ENCODE measurements at regions not wholly inside any gene's neighbourhood (a gene's known extent, or its start where the extent isn't known, plus 50 kb on each side); places are given as distances from the start of the nearest gene placed in this dataset.
"Not testable (repeated sequence)": the region's sequence is repeated elsewhere in the genome, so short reads cannot be mapped to it uniquely, and the experiment has no call there.

DNA sequence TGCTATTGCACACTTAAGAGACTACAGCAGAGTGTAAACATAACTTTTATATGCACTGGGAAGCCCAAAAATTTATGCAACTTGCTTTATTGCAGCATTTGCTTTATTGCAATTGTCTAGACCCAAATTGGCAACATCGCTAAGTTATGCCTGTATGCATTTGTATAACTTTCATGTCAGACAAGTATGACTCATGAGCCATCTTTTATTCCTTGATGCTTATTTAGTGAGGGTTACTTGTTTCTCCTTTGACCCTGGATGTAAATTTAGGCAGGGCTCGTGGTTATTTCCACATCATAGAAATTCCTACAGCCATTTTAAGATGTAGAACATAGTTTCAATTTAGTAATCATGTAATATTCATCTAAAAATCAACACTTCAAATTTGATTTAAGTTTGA is 130.3 kb upstream of the LY86 start:
- H3K9me1 ChIP-seq (replicated peaks; ENCODE audit: control insufficient read depth, extremely low read depth, insufficient read depth, low read length), result no peaks in the 10 kb centered on the region
- ChIA-PET CTCF (no interaction called here), POLR2A (no interaction called here)
- H3K9ac ChIP-seq (replicated peaks; ENCODE audit: extremely low read depth, insufficient read depth, low read length), result no peak overlapping the region
- no peak overlapping the region for H3K4me3 ChIP-seq (replicated peaks in 1 of 3; ENCODE audit: insufficient read depth in 1 of 3, low read depth in 1 of 3, low read length in 3 of 3)
- no peaks in the 10 kb centered on the region for H3K9me3 ChIP-seq (replicated peaks; ENCODE audit: control insufficient read depth, insufficient read depth, low read length)
- TF ChIP-seq, protein P1, sequence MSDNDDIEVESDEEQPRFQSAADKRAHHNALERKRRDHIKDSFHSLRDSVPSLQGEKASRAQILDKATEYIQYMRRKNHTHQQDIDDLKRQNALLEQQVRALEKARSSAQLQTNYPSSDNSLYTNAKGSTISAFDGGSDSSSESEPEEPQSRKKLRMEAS (IDR thresholded peaks at IDR 0.05; ENCODE audit: insufficient read depth, insufficient read length), result no peak
- TF ChIP-seq MYC (IDR thresholded peaks at IDR 0.05; ENCODE audit: low read depth, low read length), result no peak
- TF ChIP-seq, protein P2, sequence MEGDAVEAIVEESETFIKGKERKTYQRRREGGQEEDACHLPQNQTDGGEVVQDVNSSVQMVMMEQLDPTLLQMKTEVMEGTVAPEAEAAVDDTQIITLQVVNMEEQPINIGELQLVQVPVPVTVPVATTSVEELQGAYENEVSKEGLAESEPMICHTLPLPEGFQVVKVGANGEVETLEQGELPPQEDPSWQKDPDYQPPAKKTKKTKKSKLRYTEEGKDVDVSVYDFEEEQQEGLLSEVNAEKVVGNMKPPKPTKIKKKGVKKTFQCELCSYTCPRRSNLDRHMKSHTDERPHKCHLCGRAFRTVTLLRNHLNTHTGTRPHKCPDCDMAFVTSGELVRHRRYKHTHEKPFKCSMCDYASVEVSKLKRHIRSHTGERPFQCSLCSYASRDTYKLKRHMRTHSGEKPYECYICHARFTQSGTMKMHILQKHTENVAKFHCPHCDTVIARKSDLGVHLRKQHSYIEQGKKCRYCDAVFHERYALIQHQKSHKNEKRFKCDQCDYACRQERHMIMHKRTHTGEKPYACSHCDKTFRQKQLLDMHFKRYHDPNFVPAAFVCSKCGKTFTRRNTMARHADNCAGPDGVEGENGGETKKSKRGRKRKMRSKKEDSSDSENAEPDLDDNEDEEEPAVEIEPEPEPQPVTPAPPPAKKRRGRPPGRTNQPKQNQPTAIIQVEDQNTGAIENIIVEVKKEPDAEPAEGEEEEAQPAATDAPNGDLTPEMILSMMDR (IDR thresholded peaks at IDR 0.05; ENCODE audit: extremely low read depth in 1 of 2, insufficient read depth in 1 of 2, low read depth in 1 of 2, low read length in 2 of 2), result no peak
- TF ChIP-seq GATA2 (IDR thresholded peaks at IDR 0.05; ENCODE audit: insufficient read depth, insufficient read length, low read depth, low read length), result no peak
- TF ChIP-seq JUN (IDR thresholded peaks at IDR 0.05; ENCODE audit: borderline replicate concordance, insufficient read depth, insufficient read length, low read depth), result no peak
- TF ChIP-seq EZH2 (IDR thresholded peaks at IDR 0.05; ENCODE audit: borderline replicate concordance, low read depth, low read length, severe bottlenecking), result no peak
- TF ChIP-seq POLR2A (IDR thresholded peaks at IDR 0.05; ENCODE audit: low read depth, low read length), result no peak
- no peak for TF ChIP-seq FOS (IDR thresholded peaks at IDR 0.05; ENCODE audit: borderline replicate concordance, insufficient read depth, low read length)
- TF ChIP-seq POLR2AphosphoS5 (IDR thresholded peaks at IDR 0.05; ENCODE audit: insufficient read depth, low read depth, low read length), result no peak
- H3K36me3 ChIP-seq (ENCODE audit: control insufficient read depth in 2 of 2, extremely low read depth in 1 of 2, insufficient read depth in 2 of 2, low read length in 2 of 2), result no peaks in the 10 kb centered on the region
- BruUV-seq (replicated peaks), result no TSS peak
- no peak overlapping the region for H3K27ac ChIP-seq (ENCODE audit: insufficient read depth, low read depth, low read length)
- FAIRE-seq (no peak), DNase-seq (ENCODE audit: low read depth, low spot score) (no peak)
- no peaks in the 10 kb centered on the region for H3K4me1 ChIP-seq (ENCODE audit: control insufficient read depth, extremely low read depth, insufficient read depth, low read length)
- H3K79me2 ChIP-seq (ENCODE audit: control insufficient read depth, insufficient read depth, low read length), result no peaks in the 10 kb centered on the region
- H4K20me1 ChIP-seq (replicated peaks; ENCODE audit: control insufficient read depth, extremely low read depth, insufficient read depth, low read length), result no peaks in the 10 kb centered on the region
- intact Hi-C loops (cut with micrococcal nuclease) (no loop called here), dilution Hi-C loops (cut with MboI; ENCODE audit: extremely low pct_ligation_motif_present, low sequenced_read_pairs) (no loop called here)
- H3K27me3 ChIP-seq (ENCODE audit: control insufficient read depth in 2 of 2, insufficient read depth in 2 of 2, low read length in 2 of 2), result no peaks in the 10 kb centered on the region
- H2AFZ ChIP-seq (ENCODE audit: low read depth, low read length), result no peak overlapping the region
- H3K4me2 ChIP-seq (ENCODE audit: insufficient read depth, low read length), result no peak overlapping the region

DNA sequence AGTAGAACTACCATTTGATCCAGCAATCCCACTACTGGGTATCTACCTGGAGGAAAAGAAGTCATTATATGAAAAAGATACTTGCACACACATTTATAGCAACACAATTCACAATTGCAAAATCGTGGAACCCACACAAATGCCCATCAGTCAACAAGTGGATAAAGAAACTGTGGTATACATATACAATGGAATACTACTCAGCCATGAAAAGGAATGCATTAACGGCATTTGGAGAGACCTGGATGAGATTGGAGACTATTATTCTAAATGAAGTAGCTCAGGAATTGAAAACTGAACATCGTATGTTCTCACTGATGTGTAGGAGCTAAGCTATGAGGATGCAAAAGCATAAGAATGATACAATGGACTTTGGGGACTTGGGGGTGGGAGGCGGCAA is 128.6 kb upstream of the LY86 start:
- BruUV-seq (replicated peaks); DNase-seq (ENCODE audit: low read depth, low spot score); H3K4me2 ChIP-seq (ENCODE audit: insufficient read depth, low read length); H3K9me1 ChIP-seq (replicated peaks; ENCODE audit: control insufficient read depth, extremely low read depth, insufficient read depth, low read length); CTCF ChIA-PET; H3K4me1 ChIP-seq (ENCODE audit: control insufficient read depth, extremely low read depth, insufficient read depth, low read length); H4K20me1 ChIP-seq (replicated peaks; ENCODE audit: control insufficient read depth, extremely low read depth, insufficient read depth, low read length); H2AFZ ChIP-seq (ENCODE audit: low read depth, low read length); FAIRE-seq; H3K9me3 ChIP-seq (replicated peaks; ENCODE audit: control insufficient read depth, insufficient read depth, low read length); intact Hi-C loops (cut with micrococcal nuclease); H3K4me3 ChIP-seq (replicated peaks in 1 of 3; ENCODE audit: insufficient read depth in 1 of 3, low read depth in 1 of 3, low read length in 3 of 3); H3K36me3 ChIP-seq (ENCODE audit: control insufficient read depth in 2 of 2, extremely low read depth in 1 of 2, insufficient read depth in 2 of 2, low read length in 2 of 2); H3K9ac ChIP-seq (replicated peaks; ENCODE audit: extremely low read depth, insufficient read depth, low read length); H3K27me3 ChIP-seq (ENCODE audit: control insufficient read depth in 2 of 2, insufficient read depth in 2 of 2, low read length in 2 of 2); dilution Hi-C loops (cut with MboI; ENCODE audit: extremely low pct_ligation_motif_present, low sequenced_read_pairs); POLR2A ChIA-PET; H3K79me2 ChIP-seq (ENCODE audit: control insufficient read depth, insufficient read depth, low read length); H3K27ac ChIP-seq (ENCODE audit: insufficient read depth, low read depth, low read length): not testable (repeated sequence)

All from endothelial cell of umbilical vein (primary cell).